OCI-LY1 (cell line): ENCODE measurements at regions not wholly inside any gene's neighbourhood (a gene's known extent, or its start where the extent isn't known, plus 50 kb on each side); places are given as distances from the start of the nearest gene placed in this dataset.

Experiments
- H2AFZ ChIP-seq: fragments of 200-600 bp; sonication (generic), shearing (Covaris generic); 2 replicates; pipeline ENCODE4 v1.6.0; 2014; ENCODE audit warnings: antibody characterized with exemption, mild to moderate bottlenecking, low read length
- H3F3A ChIP-seq: fragments of 200-600 bp; sonication (generic), shearing (Covaris generic); 2 replicates; pipeline ENCODE4 v1.6.0; 2014; ENCODE audit warnings: mild to moderate bottlenecking, antibody characterized with exemption, low read length, moderate library complexity; ENCODE audit not compliant: insufficient read depth
- H3K27ac ChIP-seq: fragments of 200-600 bp; sonication (generic); 2 replicates; pipeline ENCODE4 v1.5.1; 2014; ENCODE audit warnings: low read length, mixed run types, mild to moderate bottlenecking, low read depth; ENCODE audit not compliant: poor library complexity, severe bottlenecking
- H3K27me3 ChIP-seq: fragments of 200-600 bp; sonication (generic); 2 replicates; pipeline ENCODE4 v1.6.0; 2014; ENCODE audit warnings: antibody characterized with exemption, mild to moderate bottlenecking, low read length, moderate library complexity; ENCODE audit not compliant: insufficient read depth
- H3K36me3 ChIP-seq: fragments of 200-600 bp; sonication (generic); 2 replicates; pipeline ENCODE4 v1.6.1; 2014; ENCODE audit warnings: mild to moderate bottlenecking, antibody characterized with exemption, low read length, moderate library complexity, mixed read lengths; ENCODE audit not compliant: insufficient read depth
- H3K4me1 ChIP-seq: fragments of 200-600 bp; sonication (generic); 2 replicates; pipeline ENCODE4 v1.5.1; 2014; ENCODE audit warnings: mild to moderate bottlenecking, low read length, moderate library complexity; ENCODE audit not compliant: insufficient read depth, severe bottlenecking
- H3K4me2 ChIP-seq: fragments of 200-600 bp; sonication (generic), shearing (Covaris generic); 2 replicates; pipeline ENCODE4 v1.6.1; 2014; ENCODE audit warnings: low read length
- H3K4me3 ChIP-seq: fragments of 200-600 bp; sonication (generic); 2 replicates; pipeline ENCODE4 v1.5.1; 2014; ENCODE audit warnings: low read length, low read depth, mild to moderate bottlenecking, mixed read lengths; ENCODE audit not compliant: poor library complexity, severe bottlenecking
- H3K79me2 ChIP-seq: fragments of 200-600 bp; shearing (Covaris generic); 2 replicates; pipeline ENCODE4 v1.6.1; 2016; ENCODE audit warnings: mixed run types, low read length, mixed read lengths; ENCODE audit not compliant: insufficient read depth
- H3K9ac ChIP-seq: fragments of 200-600 bp; sonication (generic), shearing (Covaris generic); 2 replicates; pipeline ENCODE4 v1.6.1; 2014; ENCODE audit warnings: mild to moderate bottlenecking, low read length, mixed read lengths
- H3K9me2 ChIP-seq: fragments of 200-600 bp; sonication (generic), shearing (Covaris generic); 2 replicates; pipeline ENCODE4 v1.6.1; 2014; ENCODE audit warnings: low read depth, mild to moderate bottlenecking, low read length, mixed read lengths
- H3K9me3 ChIP-seq: fragments of 200-600 bp; shearing (Covaris generic); 2 replicates; pipeline ENCODE4 v1.6.1; 2014; ENCODE audit warnings: low read length, mixed read lengths
- H4K20me1 ChIP-seq: fragments of 200-600 bp; sonication (generic), shearing (Covaris generic); 2 replicates; pipeline ENCODE4 v1.6.0; 2016; ENCODE audit warnings: mild to moderate bottlenecking, low read length; ENCODE audit not compliant: insufficient read depth
- CTCF ChIP-seq: fragments of 200-600 bp; sonication (generic), shearing (Covaris generic); IDR thresholded peaks from 2 replicates; pipeline ENCODE4 v1.5.1; 2017; ENCODE audit warnings: mild to moderate bottlenecking, antibody characterized with exemption, low read length, moderate library complexity, mixed read lengths
- EZH2 ChIP-seq: fragments of 200-600 bp; sonication (generic), shearing (Covaris generic); IDR thresholded peaks from 2 replicates; pipeline ENCODE4 v1.8.0; 2017; ENCODE audit warnings: borderline replicate concordance, mixed run types, mild to moderate bottlenecking, antibody characterized with exemption, low read length, moderate library complexity, mixed read lengths

- H3F3A ChIP-seq = no peaks in the 10 kb centered on the region
- H3K27me3 ChIP-seq = no peaks in the 10 kb centered on the region
- no peak overlapping the region for H3K27ac ChIP-seq
- no peak overlapping the region for H3K4me2 ChIP-seq
- no peaks in the 10 kb centered on the region for H3K79me2 ChIP-seq
- no peaks in the 10 kb centered on the region for H3K9me3 ChIP-seq
- H3K9ac ChIP-seq = no peak overlapping the region
- H4K20me1 ChIP-seq = no peaks in the 10 kb centered on the region
- H3K4me1 ChIP-seq = no peaks in the 10 kb centered on the region
- no peak overlapping the region for H3K4me3 ChIP-seq
- no peak for TF ChIP-seq CTCF
- no peak for TF ChIP-seq EZH2
- no peak overlapping the region for H2AFZ ChIP-seq
- H3K9me2 ChIP-seq = no peaks in the 10 kb centered on the region
- H3K36me3 ChIP-seq = no peaks in the 10 kb centered on the region
Observed at GRCh38 chr18:22109535-22109934, 59.9 kb upstream of the GATA6 start.

DNA sequence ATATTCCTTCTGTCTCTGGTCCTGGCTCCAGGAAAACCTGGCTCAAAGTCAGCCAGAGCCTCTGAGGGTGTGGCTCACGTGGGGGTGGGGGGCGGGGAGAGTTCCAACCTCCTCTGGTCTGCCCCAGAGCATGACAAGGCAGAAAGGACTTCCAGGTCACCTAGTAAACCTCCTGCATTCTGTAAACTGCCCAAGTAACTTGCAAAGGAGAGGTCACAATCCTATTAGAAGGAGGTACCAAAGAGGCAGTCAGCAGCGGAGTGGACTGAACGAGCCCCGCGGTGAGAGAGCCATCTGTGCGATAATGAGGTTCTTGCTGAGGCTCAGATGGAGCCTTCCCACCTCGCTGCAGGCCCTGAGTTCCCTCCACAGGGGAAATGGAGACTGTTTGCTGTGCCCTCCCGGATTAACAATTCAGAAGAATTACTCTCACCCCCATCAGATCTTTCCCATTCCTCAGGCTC, 58.9 kb upstream of the GATA6 start:
- Histone ChIP-seq H3K4me3 (no peak overlapping the region), H4K20me1 (no peaks in the 10 kb centered on the region), H3K9ac (no peak overlapping the region), H3K27me3 (no peaks in the 10 kb centered on the region), H3F3A (no peaks in the 10 kb centered on the region), H3K4me1 (no peaks in the 10 kb centered on the region), H3K9me2 (no peaks in the 10 kb centered on the region), H3K9me3 (no peaks in the 10 kb centered on the region), H3K36me3 (no peaks in the 10 kb centered on the region), H3K4me2 (no peak overlapping the region), H3K79me2 (no peaks in the 10 kb centered on the region), H2AFZ (no peak overlapping the region), H3K27ac (no peak overlapping the region)
- no peak for TF ChIP-seq EZH2
- TF ChIP-seq CTCF = no peak

DNA sequence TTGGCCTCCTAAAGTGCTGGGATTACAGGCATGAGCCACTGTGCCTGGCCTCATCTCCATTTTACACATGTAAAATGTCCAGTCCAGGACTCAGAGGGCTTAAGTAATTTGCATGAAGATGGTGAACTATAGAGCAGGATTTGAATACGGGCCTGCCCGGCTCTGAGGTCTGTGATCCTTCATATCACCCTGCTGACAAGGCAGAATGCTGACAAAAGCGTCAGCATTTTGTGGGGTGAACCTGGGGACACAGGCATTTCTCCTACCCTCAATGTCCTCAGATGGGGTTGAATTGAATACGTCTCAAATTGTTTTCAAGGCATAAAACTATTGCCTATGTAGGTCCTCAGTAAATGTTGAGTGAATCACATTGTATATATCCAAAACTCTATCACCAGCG, 57.2 kb upstream of the GATA6 start:
- no peaks in the 10 kb centered on the region for H3F3A ChIP-seq
- no peaks in the 10 kb centered on the region for H4K20me1 ChIP-seq
- no peak overlapping the region for H3K4me3 ChIP-seq
- no peak overlapping the region for H2AFZ ChIP-seq
- H3K9ac ChIP-seq = no peak overlapping the region
- no peaks in the 10 kb centered on the region for H3K36me3 ChIP-seq
- H3K4me1 ChIP-seq = no peaks in the 10 kb centered on the region
- H3K4me2 ChIP-seq = no peak overlapping the region
- no peak for TF ChIP-seq EZH2
- H3K9me3 ChIP-seq = no peaks in the 10 kb centered on the region
- H3K27ac ChIP-seq = no peak overlapping the region
- H3K9me2 ChIP-seq = no peaks in the 10 kb centered on the region
- H3K27me3 ChIP-seq = no peaks in the 10 kb centered on the region
- no peaks in the 10 kb centered on the region for H3K79me2 ChIP-seq

DNA sequence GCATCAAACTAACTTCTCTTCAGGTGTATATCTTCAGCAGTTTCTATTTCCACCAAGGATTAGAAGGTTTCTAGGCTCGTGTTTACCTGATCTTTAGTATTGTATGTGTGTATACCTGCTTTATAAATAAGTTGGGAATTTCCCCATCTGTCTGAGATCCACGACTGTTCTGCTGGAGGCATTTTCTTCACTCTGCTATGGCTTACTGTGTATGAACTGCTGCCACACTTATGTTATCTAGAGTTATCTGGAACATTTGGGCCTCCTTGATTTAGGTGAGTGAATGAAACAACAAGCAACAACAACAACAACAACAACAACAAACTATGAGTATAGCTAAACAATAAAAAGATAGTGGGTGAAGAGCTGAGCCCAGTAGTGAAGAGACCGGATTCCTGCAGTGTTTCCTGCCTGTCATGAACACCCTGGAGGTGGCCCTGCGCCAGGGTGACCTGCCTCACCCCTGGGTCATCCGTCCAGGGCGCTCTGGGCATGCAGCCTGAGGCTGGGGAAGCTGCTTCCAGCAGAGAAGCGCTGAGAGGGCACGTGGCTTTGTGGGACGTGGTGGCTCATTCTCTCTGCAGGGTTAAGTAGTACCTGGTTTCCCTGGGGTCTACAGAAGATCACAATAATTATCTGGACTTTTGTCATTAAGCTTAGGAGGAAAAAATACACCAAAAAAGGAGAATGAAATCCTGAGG, 56.1 kb upstream of the GATA6 start:
- no peak overlapping the region for H2AFZ ChIP-seq
- no peak overlapping the region for H3K4me2 ChIP-seq
- TF ChIP-seq CTCF (no peak), EZH2 (no peak)

More for the DNA sequence above, 56.1 kb upstream of the GATA6 start:
- no peaks in the 10 kb centered on the region for H3K36me3 ChIP-seq
- no peaks in the 10 kb centered on the region for H3F3A ChIP-seq
- no peaks in the 10 kb centered on the region for H3K9me3 ChIP-seq
- no peak overlapping the region for H3K9ac ChIP-seq
- H3K9me2 ChIP-seq = no peaks in the 10 kb centered on the region
- H3K27ac ChIP-seq = no peak overlapping the region
- no peaks in the 10 kb centered on the region for H3K27me3 ChIP-seq
- H4K20me1 ChIP-seq = no peaks in the 10 kb centered on the region
- H3K4me1 ChIP-seq = no peaks in the 10 kb centered on the region
- no peaks in the 10 kb centered on the region for H3K79me2 ChIP-seq
- H3K4me3 ChIP-seq = no peak overlapping the region
